ENCODE measurements at regions not wholly inside any gene's neighbourhood (a gene's known extent, or its start where the extent isn't known, plus 50 kb on each side); places are given as distances from the start of the nearest gene placed in this dataset.

GRCh38 chr12:5344131-5344530 lies 87.8 kb upstream of the NTF3 start:
- Histone ChIP-seq H3K9me3 (ENCODE audit: insufficient read depth, low read depth, low read length) (no peaks in the 10 kb centered on the region), H3K9ac (ENCODE audit: low read depth, low read length) (no peak overlapping the region), H3K27me3 (ENCODE audit: insufficient read depth, low read length) (no peaks in the 10 kb centered on the region), H3K36me3 (ENCODE audit: insufficient read depth, low read length) (no peaks in the 10 kb centered on the region), H3K4me3 (ENCODE audit: low read length) (no peak overlapping the region), H3K27ac (ENCODE audit: low read depth, low read length) (no peak overlapping the region), H3K4me1 (ENCODE audit: insufficient read depth, low read length) (no peaks in the 10 kb centered on the region)
- WGBS, result 98% methylated on average over 3 of the region's 4 CpGs

GRCh38 chr12:5345534-5345933 lies 86.4 kb upstream of the NTF3 start:
- Histone ChIP-seq H3K27ac (ENCODE audit: low read depth, low read length) (no peak overlapping the region), H3K9ac (ENCODE audit: low read depth, low read length) (no peak overlapping the region), H3K36me3 (ENCODE audit: insufficient read depth, low read length) (no peaks in the 10 kb centered on the region), H3K4me3 (ENCODE audit: low read length) (no peak overlapping the region), H3K27me3 (ENCODE audit: insufficient read depth, low read length) (no peaks in the 10 kb centered on the region), H3K4me1 (ENCODE audit: insufficient read depth, low read length) (no peaks in the 10 kb centered on the region), H3K9me3 (ENCODE audit: insufficient read depth, low read depth, low read length) (no peaks in the 10 kb centered on the region)

- Histone ChIP-seq H3K27ac (ENCODE audit: low read depth, low read length) (no peak overlapping the region), H3K9me3 (ENCODE audit: insufficient read depth, low read depth, low read length) (no peaks in the 10 kb centered on the region; the same call in 1 of the 2 replicates), H3K4me1 (ENCODE audit: insufficient read depth, low read length) (no peaks in the 10 kb centered on the region), H3K9ac (ENCODE audit: low read depth, low read length) (no peak overlapping the region), H3K4me3 (ENCODE audit: low read length) (no peak overlapping the region), H3K27me3 (ENCODE audit: insufficient read depth, low read length) (no peaks in the 10 kb centered on the region), H3K36me3 (ENCODE audit: insufficient read depth, low read length) (no peaks in the 10 kb centered on the region)
- 64% methylated on average over 3 of the region's 3 CpGs for WGBS
Measured at GRCh38 chr12:5348057-5348456, 83.9 kb upstream of the NTF3 start.

GRCh38 chr12:5348491-5348890 lies 83.4 kb upstream of the NTF3 start:
- no peak overlapping the region for H3K27ac ChIP-seq (ENCODE audit: low read depth, low read length)
- no peak overlapping the region for H3K9ac ChIP-seq (ENCODE audit: low read depth, low read length)
- WGBS, result 70% methylated on average over 4 of the region's 4 CpGs

GRCh38 chr12:5364036-5364770 lies 67.7 kb upstream of the NTF3 start:
- WGBS, result 88% methylated on average over 5 of the region's 5 CpGs
- Histone ChIP-seq H3K4me1 (ENCODE audit: insufficient read depth, low read length) (no peaks in the 10 kb centered on the region), H3K27ac (ENCODE audit: low read depth, low read length) (no peak overlapping the region), H3K4me3 (ENCODE audit: low read length) (no peak overlapping the region), H3K27me3 (ENCODE audit: insufficient read depth, low read length) (no peaks in the 10 kb centered on the region), H3K9ac (ENCODE audit: low read depth, low read length) (no peak overlapping the region), H3K36me3 (ENCODE audit: insufficient read depth, low read length) (no peaks in the 10 kb centered on the region), H3K9me3 (ENCODE audit: insufficient read depth, low read depth, low read length) (no peaks in the 10 kb centered on the region)

More at GRCh38 chr12:5348491-5348890, 83.4 kb upstream of the NTF3 start:
- Histone ChIP-seq H3K27me3 (ENCODE audit: insufficient read depth, low read length) (no peaks in the 10 kb centered on the region), H3K4me1 (ENCODE audit: insufficient read depth, low read length) (no peaks in the 10 kb centered on the region), H3K36me3 (ENCODE audit: insufficient read depth, low read length) (no peaks in the 10 kb centered on the region), H3K4me3 (ENCODE audit: low read length) (no peak overlapping the region), H3K9me3 (ENCODE audit: insufficient read depth, low read depth, low read length) (no peaks in the 10 kb centered on the region; the same call in 1 of the 2 replicates)

GRCh38 chr12:5369298-5369697 lies 62.6 kb upstream of the NTF3 start:
- Histone ChIP-seq H3K36me3 (ENCODE audit: insufficient read depth, low read length) (no peaks in the 10 kb centered on the region), H3K4me1 (ENCODE audit: insufficient read depth, low read length) (peaks cover 5% of the 10 kb centered on the region), H3K27me3 (ENCODE audit: insufficient read depth, low read length) (no peaks in the 10 kb centered on the region), H3K4me3 (ENCODE audit: low read length) (no peak overlapping the region), H3K9ac (ENCODE audit: low read depth, low read length) (no peak overlapping the region), H3K27ac (ENCODE audit: low read depth, low read length) (no peak overlapping the region), H3K9me3 (ENCODE audit: insufficient read depth, low read depth, low read length) (no peaks in the 10 kb centered on the region)
- WGBS, result 98% methylated on average over 6 of the region's 6 CpGs

GRCh38 chr12:5371631-5372030 lies 60.3 kb upstream of the NTF3 start:
- 93% methylated on average over 3 of the region's 3 CpGs for WGBS
- no peaks in the 10 kb centered on the region for H3K27me3 ChIP-seq (ENCODE audit: insufficient read depth, low read length)
- H3K4me3 ChIP-seq (ENCODE audit: low read length), result no peak overlapping the region
- peaks cover 5% of the 10 kb centered on the region for H3K4me1 ChIP-seq (ENCODE audit: insufficient read depth, low read length)
- H3K9ac ChIP-seq (ENCODE audit: low read depth, low read length), result no peak overlapping the region
- no peak overlapping the region for H3K27ac ChIP-seq (ENCODE audit: low read depth, low read length)
- no peaks in the 10 kb centered on the region for H3K36me3 ChIP-seq (ENCODE audit: insufficient read depth, low read length)
- no peaks in the 10 kb centered on the region for H3K9me3 ChIP-seq (ENCODE audit: insufficient read depth, low read depth, low read length)

- H3K4me3 ChIP-seq (ENCODE audit: low read length), result no peak overlapping the region
- no peaks in the 10 kb centered on the region for H3K9me3 ChIP-seq (ENCODE audit: insufficient read depth, low read depth, low read length)
- H3K4me1 ChIP-seq (ENCODE audit: insufficient read depth, low read length), result peaks cover 5% of the 10 kb centered on the region
- 97% methylated on average over 1 of the region's 1 CpG for WGBS
- no peak overlapping the region for H3K9ac ChIP-seq (ENCODE audit: low read depth, low read length)
- no peaks in the 10 kb centered on the region for H3K27me3 ChIP-seq (ENCODE audit: insufficient read depth, low read length)
- no peaks in the 10 kb centered on the region for H3K36me3 ChIP-seq (ENCODE audit: insufficient read depth, low read length)
- no peak overlapping the region for H3K27ac ChIP-seq (ENCODE audit: low read depth, low read length)
Measured at GRCh38 chr12:5374713-5375112, 57.2 kb upstream of the NTF3 start.

- WGBS, result 96% methylated on average over 5 of the region's 5 CpGs
- H3K4me1 ChIP-seq (ENCODE audit: insufficient read depth, low read length), result no peaks in the 10 kb centered on the region; the same call in 1 of the 2 replicates
- no peak overlapping the region for H3K9ac ChIP-seq (ENCODE audit: low read depth, low read length)
Measured at GRCh38 chr12:5375547-5376295, 56.2 kb upstream of the NTF3 start.

GRCh38 chr12:5376591-5377207 lies 55.2 kb upstream of the NTF3 start:
- no peak overlapping the region for H3K4me3 ChIP-seq (ENCODE audit: low read length)
- H3K27ac ChIP-seq (ENCODE audit: low read depth, low read length), result no peak overlapping the region
- H3K36me3 ChIP-seq (ENCODE audit: insufficient read depth, low read length), result no peaks in the 10 kb centered on the region
- H3K9ac ChIP-seq (ENCODE audit: low read depth, low read length), result no peak overlapping the region
- no peaks in the 10 kb centered on the region for H3K9me3 ChIP-seq (ENCODE audit: insufficient read depth, low read depth, low read length)
- 93% methylated on average over 5 of the region's 5 CpGs for WGBS
- H3K27me3 ChIP-seq (ENCODE audit: insufficient read depth, low read length), result no peaks in the 10 kb centered on the region
- no peaks in the 10 kb centered on the region; the same call in 1 of the 2 replicates for H3K4me1 ChIP-seq (ENCODE audit: insufficient read depth, low read length)

More at GRCh38 chr12:5375547-5376295, 56.2 kb upstream of the NTF3 start:
- no peaks in the 10 kb centered on the region for H3K9me3 ChIP-seq (ENCODE audit: insufficient read depth, low read depth, low read length)
- no peak overlapping the region for H3K27ac ChIP-seq (ENCODE audit: low read depth, low read length)
- H3K4me3 ChIP-seq (ENCODE audit: low read length), result no peak overlapping the region
- no peaks in the 10 kb centered on the region for H3K36me3 ChIP-seq (ENCODE audit: insufficient read depth, low read length)
- no peaks in the 10 kb centered on the region for H3K27me3 ChIP-seq (ENCODE audit: insufficient read depth, low read length)

GRCh38 chr12:5377997-5378592 lies 53.8 kb upstream of the NTF3 start:
- Histone ChIP-seq H3K27ac (ENCODE audit: low read depth, low read length) (no peak overlapping the region), H3K4me1 (ENCODE audit: insufficient read depth, low read length) (no peaks in the 10 kb centered on the region; the same call in 1 of the 2 replicates), H3K27me3 (ENCODE audit: insufficient read depth, low read length) (no peaks in the 10 kb centered on the region), H3K9ac (ENCODE audit: low read depth, low read length) (no peak overlapping the region), H3K9me3 (ENCODE audit: insufficient read depth, low read depth, low read length) (no peaks in the 10 kb centered on the region), H3K36me3 (ENCODE audit: insufficient read depth, low read length) (no peaks in the 10 kb centered on the region), H3K4me3 (ENCODE audit: low read length) (no peak overlapping the region)
- WGBS, result 94% methylated on average over 12 of the region's 12 CpGs
